GM23338 (cell line): ENCODE measurements at regions not wholly inside any gene's neighbourhood (a gene's known extent, or its start where the extent isn't known, plus 50 kb on each side); places are given as distances from the start of the nearest gene placed in this dataset.

Source experiments
- EZH2 ChIP-seq: fragments of 200-600 bp; sonication (generic); IDR thresholded peaks from one replicate; pipeline ENCODE4 v1.8.0; 2017; ENCODE audit warnings: antibody characterized with exemption, mild to moderate bottlenecking, low read depth; ENCODE audit not compliant: unreplicated experiment
- ZNF114 ChIP-seq: fragments of 250-450 bp; sonication (Bioruptor Pico); IDR thresholded peaks from 2 replicates; pipeline ENCODE4 v1.5.0; 2020; ENCODE audit warnings: mild to moderate bottlenecking, moderate library complexity
- TF ChIP-seq, protein P1 (sequence below), 2 experiments: fragments of 200-600 bp in 1 of 2; sonication (generic) in 1 of 2; conservative IDR thresholded peaks; 2 replicates each; pipeline versions ENCODE4 v1.5.1 to v1.6.1; 2016 to 2017; ENCODE audit warnings: antibody characterized with exemption in 2 of 2, low read depth in 2 of 2, mild to moderate bottlenecking in 2 of 2, moderate library complexity in 1 of 2
- TF ChIP-seq, protein P2 (sequence below): IDR thresholded peaks from one replicate; pipeline ENCODE4 v1.6.1; 2018; ENCODE audit warnings: antibody characterized with exemption; ENCODE audit not compliant: unreplicated experiment

DNA sequence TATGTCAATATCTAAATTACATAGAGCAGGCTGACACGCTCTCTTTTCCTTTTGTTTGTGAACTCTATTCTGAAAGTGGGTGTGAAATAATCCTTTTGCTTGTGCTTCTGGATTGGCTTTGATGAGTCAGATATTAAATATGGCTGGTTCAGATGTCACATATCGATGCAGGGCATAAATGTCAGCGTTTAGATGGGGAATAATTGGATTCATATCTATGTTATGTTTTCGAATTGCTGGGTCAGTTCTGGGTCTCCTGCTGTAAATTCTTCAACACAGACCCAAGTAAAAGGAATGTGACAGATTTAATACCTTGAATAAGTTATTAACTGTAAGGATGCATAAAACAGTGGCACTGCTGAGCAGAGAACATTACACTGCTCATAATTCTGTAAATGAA lies 118.7 kb upstream of the SNX2 start:
- TF ChIP-seq, protein P1, sequence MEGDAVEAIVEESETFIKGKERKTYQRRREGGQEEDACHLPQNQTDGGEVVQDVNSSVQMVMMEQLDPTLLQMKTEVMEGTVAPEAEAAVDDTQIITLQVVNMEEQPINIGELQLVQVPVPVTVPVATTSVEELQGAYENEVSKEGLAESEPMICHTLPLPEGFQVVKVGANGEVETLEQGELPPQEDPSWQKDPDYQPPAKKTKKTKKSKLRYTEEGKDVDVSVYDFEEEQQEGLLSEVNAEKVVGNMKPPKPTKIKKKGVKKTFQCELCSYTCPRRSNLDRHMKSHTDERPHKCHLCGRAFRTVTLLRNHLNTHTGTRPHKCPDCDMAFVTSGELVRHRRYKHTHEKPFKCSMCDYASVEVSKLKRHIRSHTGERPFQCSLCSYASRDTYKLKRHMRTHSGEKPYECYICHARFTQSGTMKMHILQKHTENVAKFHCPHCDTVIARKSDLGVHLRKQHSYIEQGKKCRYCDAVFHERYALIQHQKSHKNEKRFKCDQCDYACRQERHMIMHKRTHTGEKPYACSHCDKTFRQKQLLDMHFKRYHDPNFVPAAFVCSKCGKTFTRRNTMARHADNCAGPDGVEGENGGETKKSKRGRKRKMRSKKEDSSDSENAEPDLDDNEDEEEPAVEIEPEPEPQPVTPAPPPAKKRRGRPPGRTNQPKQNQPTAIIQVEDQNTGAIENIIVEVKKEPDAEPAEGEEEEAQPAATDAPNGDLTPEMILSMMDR (conservative IDR thresholded peaks at IDR 0.05; ENCODE audit: low read depth in 2 of 2), result no peak
- TF ChIP-seq EZH2 (no peak), ZNF114 (CRISPR knock-in tag) (no peak)
- TF ChIP-seq, protein P2, sequence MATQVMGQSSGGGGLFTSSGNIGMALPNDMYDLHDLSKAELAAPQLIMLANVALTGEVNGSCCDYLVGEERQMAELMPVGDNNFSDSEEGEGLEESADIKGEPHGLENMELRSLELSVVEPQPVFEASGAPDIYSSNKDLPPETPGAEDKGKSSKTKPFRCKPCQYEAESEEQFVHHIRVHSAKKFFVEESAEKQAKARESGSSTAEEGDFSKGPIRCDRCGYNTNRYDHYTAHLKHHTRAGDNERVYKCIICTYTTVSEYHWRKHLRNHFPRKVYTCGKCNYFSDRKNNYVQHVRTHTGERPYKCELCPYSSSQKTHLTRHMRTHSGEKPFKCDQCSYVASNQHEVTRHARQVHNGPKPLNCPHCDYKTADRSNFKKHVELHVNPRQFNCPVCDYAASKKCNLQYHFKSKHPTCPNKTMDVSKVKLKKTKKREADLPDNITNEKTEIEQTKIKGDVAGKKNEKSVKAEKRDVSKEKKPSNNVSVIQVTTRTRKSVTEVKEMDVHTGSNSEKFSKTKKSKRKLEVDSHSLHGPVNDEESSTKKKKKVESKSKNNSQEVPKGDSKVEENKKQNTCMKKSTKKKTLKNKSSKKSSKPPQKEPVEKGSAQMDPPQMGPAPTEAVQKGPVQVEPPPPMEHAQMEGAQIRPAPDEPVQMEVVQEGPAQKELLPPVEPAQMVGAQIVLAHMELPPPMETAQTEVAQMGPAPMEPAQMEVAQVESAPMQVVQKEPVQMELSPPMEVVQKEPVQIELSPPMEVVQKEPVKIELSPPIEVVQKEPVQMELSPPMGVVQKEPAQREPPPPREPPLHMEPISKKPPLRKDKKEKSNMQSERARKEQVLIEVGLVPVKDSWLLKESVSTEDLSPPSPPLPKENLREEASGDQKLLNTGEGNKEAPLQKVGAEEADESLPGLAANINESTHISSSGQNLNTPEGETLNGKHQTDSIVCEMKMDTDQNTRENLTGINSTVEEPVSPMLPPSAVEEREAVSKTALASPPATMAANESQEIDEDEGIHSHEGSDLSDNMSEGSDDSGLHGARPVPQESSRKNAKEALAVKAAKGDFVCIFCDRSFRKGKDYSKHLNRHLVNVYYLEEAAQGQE, result no peak
